ENCODE measurements at regions not wholly inside any gene's neighbourhood (a gene's known extent, or its start where the extent isn't known, plus 50 kb on each side); places are given as distances from the start of the nearest gene placed in this dataset.
A peak's percentile ranks its signal among the peaks of the same experiment; 100 is the strongest.

- H3K27me3 ChIP-seq (replicated peaks), result no peaks in the 10 kb centered on the region
- H3K27ac ChIP-seq, result no peak overlapping the region
- DNase-seq, result no peak
- no peaks in the 10 kb centered on the region for H3K36me3 ChIP-seq (replicated peaks)
- TF ChIP-seq CTCF (IDR thresholded peaks at IDR 0.05; ENCODE audit: low read depth, low read length, missing control alignments), result no peak
- in situ Hi-C loops (cut with HindIII; ENCODE audit: low pct_ligation_motif_present, low sequenced_read_pairs), result no loop called here
- H3K4me3 ChIP-seq (ENCODE audit: low read depth, low read length), result no peak overlapping the region
These were observed 138.5 kb upstream of the SRRM4 start for GRCh38 chr12:118842866-118843265.

GRCh38 chr12:118846416-118846815, 134.9 kb upstream of the SRRM4 start:
- TF ChIP-seq CTCF (IDR thresholded peaks at IDR 0.05; ENCODE audit: low read depth, low read length, missing control alignments), result no peak
- Histone ChIP-seq H3K27ac (no peak overlapping the region), H3K27me3 (replicated peaks) (no peaks in the 10 kb centered on the region), H3K4me3 (ENCODE audit: low read depth, low read length) (no peak overlapping the region), H3K36me3 (replicated peaks) (no peaks in the 10 kb centered on the region)
- in situ Hi-C loops (cut with HindIII; ENCODE audit: low pct_ligation_motif_present, low sequenced_read_pairs), result no loop called here
- no peak for DNase-seq

- in situ Hi-C loops (cut with HindIII; ENCODE audit: low pct_ligation_motif_present, low sequenced_read_pairs), result no loop called here
- Histone ChIP-seq H3K27me3 (replicated peaks) (no peaks in the 10 kb centered on the region), H3K4me3 (ENCODE audit: low read depth, low read length) (no peak overlapping the region), H3K27ac (no peak overlapping the region), H3K36me3 (replicated peaks) (no peaks in the 10 kb centered on the region)
- peak; percentile 63 for TF ChIP-seq CTCF (IDR thresholded peaks at IDR 0.05; ENCODE audit: low read depth, low read length, missing control alignments)
- peak; percentile 4 for DNase-seq
These were observed 131.0 kb upstream of the SRRM4 start for GRCh38 chr12:118850244-118850825.

GRCh38 chr12:118851891-118852290, 129.4 kb upstream of the SRRM4 start:
- no peak overlapping the region for H3K27ac ChIP-seq
- no peak for DNase-seq
- in situ Hi-C loops (cut with HindIII; ENCODE audit: low pct_ligation_motif_present, low sequenced_read_pairs), result no loop called here
- no peak overlapping the region for H3K4me3 ChIP-seq (ENCODE audit: low read depth, low read length)
- no peaks in the 10 kb centered on the region for H3K36me3 ChIP-seq (replicated peaks)
- TF ChIP-seq CTCF (IDR thresholded peaks at IDR 0.05; ENCODE audit: low read depth, low read length, missing control alignments), result no peak
- no peaks in the 10 kb centered on the region for H3K27me3 ChIP-seq (replicated peaks)

- in situ Hi-C loops (cut with HindIII; ENCODE audit: low pct_ligation_motif_present, low sequenced_read_pairs), result no loop called here
These were observed 127.7 kb upstream of the SRRM4 start for GRCh38 chr12:118853634-118854033.

More at GRCh38 chr12:118853634-118854033, 127.7 kb upstream of the SRRM4 start:
- Histone ChIP-seq H3K27me3 (replicated peaks) (no peaks in the 10 kb centered on the region), H3K36me3 (replicated peaks) (no peaks in the 10 kb centered on the region), H3K4me3 (ENCODE audit: low read depth, low read length) (no peak overlapping the region), H3K27ac (no peak overlapping the region)
- no peak for TF ChIP-seq CTCF (IDR thresholded peaks at IDR 0.05; ENCODE audit: low read depth, low read length, missing control alignments)
- no peak for DNase-seq

All from brain microvascular endothelial cell (primary cell).